GM10266 (cell line): ENCODE measurements at regions not wholly inside any gene's neighbourhood (a gene's known extent, or its start where the extent isn't known, plus 50 kb on each side); places are given as distances from the start of the nearest gene placed in this dataset.

Source experiments
- DNase-seq: peaks from one replicate; pipeline ENCODE4 v3.0.0; 2012; ENCODE audit errors: extremely low spot score
- TF ChIP-seq, protein P1 (sequence below): IDR thresholded peaks from 2 replicates; pipeline ENCODE4 v1.5.1; 2012; ENCODE audit warnings: mild to moderate bottlenecking, low read depth; ENCODE audit not compliant: control insufficient read depth, insufficient read depth; ENCODE audit errors: missing control alignments

GRCh38 chr11:106389101-106389500, 311.6 kb downstream of the AASDHPPT start:
- TF ChIP-seq, protein P1, sequence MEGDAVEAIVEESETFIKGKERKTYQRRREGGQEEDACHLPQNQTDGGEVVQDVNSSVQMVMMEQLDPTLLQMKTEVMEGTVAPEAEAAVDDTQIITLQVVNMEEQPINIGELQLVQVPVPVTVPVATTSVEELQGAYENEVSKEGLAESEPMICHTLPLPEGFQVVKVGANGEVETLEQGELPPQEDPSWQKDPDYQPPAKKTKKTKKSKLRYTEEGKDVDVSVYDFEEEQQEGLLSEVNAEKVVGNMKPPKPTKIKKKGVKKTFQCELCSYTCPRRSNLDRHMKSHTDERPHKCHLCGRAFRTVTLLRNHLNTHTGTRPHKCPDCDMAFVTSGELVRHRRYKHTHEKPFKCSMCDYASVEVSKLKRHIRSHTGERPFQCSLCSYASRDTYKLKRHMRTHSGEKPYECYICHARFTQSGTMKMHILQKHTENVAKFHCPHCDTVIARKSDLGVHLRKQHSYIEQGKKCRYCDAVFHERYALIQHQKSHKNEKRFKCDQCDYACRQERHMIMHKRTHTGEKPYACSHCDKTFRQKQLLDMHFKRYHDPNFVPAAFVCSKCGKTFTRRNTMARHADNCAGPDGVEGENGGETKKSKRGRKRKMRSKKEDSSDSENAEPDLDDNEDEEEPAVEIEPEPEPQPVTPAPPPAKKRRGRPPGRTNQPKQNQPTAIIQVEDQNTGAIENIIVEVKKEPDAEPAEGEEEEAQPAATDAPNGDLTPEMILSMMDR, result no peak
- DNase-seq, result no peak

DNA sequence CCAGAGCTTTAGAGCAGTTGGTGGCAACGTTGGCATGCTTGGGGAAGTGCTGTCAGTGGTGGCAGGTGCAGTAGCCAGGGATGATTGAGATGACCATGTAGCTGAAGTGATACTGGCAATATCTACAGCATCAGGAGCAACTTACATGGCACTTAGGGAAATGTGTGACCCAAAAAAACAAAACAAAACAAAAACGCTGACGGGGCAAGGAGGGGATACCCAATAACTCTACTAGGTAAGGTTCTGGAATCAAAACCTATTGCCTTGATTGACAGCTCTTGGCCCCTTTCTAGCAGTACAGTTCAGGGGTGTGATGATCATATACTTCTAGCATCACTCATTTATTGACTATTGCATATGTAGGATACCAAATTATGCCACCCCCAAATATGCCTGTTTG, 312.6 kb downstream of the AASDHPPT start:
- TF ChIP-seq, protein P1, result no peak
- no peak for DNase-seq

DNA sequence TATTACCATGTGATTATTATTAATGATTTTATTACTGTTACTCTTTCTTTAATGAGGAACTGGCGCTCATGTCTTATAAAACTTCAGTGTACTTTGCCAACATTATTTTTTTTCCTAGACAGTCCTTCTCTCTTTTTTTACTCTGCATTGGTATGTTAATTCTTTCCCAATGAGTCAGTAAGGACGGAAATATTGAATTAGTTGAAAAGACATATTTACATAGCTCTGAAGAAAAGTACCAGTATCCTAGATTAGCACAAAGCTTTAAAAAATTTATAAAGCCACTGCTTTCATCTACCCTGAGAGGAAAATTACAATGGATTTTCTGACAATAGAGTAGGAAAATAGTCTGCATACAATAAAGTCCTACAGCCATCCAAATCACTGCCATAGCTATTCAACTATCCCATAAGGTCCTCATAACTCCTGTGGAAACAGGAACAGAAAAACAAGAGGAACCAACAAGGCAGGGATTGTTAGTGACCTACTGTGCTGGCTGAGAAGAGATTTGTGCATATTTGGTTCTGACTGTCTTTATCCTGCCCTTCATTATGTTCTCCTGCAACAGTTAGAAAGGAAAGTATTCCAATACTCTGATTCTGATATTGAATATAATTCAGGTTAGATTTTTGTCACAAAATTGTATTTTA, 314.4 kb downstream of the AASDHPPT start:
- no peak for DNase-seq

GRCh38 chr11:106395716-106396349, 318.4 kb downstream of the AASDHPPT start:
- TF ChIP-seq, protein P1, result no peak

More for the DNA sequence above, 314.4 kb downstream of the AASDHPPT start:
- TF ChIP-seq, protein P1, result no peak

DNA sequence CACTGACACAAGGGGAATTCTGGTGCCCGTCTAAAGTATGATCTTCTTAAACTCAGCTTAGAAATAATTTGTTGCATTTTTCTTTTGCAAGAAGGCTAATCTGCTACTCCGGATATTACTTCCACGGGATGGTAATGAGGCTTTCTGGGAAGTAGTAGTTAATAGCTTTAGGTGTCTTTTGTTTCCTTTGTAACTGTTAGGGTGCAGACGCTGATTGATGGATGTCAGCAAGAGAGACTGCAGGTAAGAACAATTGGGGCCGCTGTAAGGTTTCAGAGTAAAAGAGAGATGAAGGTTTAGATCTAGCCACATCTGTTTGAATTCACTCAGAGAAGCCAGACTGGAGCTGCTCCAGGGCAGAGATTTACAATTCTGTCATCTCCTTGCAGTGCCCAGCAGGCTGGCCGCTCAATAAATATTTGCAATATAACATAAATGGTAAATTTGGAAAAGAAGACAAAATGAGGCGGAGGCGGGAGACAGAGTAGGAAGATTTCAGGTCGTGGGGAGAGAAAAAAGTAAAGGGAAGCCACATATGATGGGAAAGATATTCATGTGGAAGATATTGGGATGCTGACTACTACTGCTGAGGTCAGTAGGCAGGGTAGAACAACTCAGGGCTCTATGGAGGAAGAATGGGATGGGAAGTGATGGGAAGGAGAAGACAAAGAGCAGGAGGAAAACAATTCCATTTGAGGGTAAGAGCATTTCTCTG, 320.5 kb downstream of the AASDHPPT start:
- TF ChIP-seq, protein P1, result no peak
- DNase-seq, result no peak

More at GRCh38 chr11:106395716-106396349, 318.4 kb downstream of the AASDHPPT start:
- no peak for DNase-seq

GRCh38 chr11:106398502-106399075, 321.1 kb downstream of the AASDHPPT start:
- DNase-seq, result no peak
- TF ChIP-seq, protein P1, result no peak
